A673 (cell line): ENCODE measurements at regions not wholly inside any gene's neighbourhood (a gene's known extent, or its start where the extent isn't known, plus 50 kb on each side); places are given as distances from the start of the nearest gene placed in this dataset.

Source experiments
- EZH2 ChIP-seq: fragments of 200-600 bp; sonication (generic); IDR thresholded peaks from 2 replicates; pipeline ENCODE4 v1.6.1; 2017; ENCODE audit warnings: borderline replicate concordance, low read depth, mild to moderate bottlenecking, mixed read lengths, antibody characterized with exemption, low read length; ENCODE audit not compliant: poor library complexity, severe bottlenecking
- TF ChIP-seq, protein P1 (sequence below): fragments of 300-800, 200-600 bp; sonication (generic); conservative IDR thresholded peaks from 2 replicates; pipeline ENCODE4 v1.5.1; 2017; ENCODE audit warnings: low read depth, mild to moderate bottlenecking, antibody characterized with exemption, low read length, moderate library complexity, mixed read lengths

DNA sequence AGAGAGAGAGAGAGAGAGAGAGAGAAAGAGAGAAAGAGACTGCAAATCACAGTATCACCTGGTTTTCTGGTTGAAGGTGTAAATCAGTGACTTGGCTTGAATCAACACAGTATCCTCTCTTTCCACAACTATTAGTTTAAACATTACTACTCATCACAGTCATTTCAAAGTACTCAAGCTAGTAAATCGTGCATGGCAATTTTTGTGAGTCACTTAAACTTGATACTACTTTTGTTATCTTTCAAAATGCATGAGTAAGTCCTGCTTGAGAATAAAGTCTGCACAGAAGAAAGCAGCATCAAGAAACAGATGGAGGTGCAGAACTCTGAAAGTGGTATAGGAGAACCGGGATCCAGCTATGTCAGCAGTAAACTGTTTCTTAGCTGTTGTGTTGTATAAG, 535.4 kb downstream of the CDH8 start:
- TF ChIP-seq, protein P1, sequence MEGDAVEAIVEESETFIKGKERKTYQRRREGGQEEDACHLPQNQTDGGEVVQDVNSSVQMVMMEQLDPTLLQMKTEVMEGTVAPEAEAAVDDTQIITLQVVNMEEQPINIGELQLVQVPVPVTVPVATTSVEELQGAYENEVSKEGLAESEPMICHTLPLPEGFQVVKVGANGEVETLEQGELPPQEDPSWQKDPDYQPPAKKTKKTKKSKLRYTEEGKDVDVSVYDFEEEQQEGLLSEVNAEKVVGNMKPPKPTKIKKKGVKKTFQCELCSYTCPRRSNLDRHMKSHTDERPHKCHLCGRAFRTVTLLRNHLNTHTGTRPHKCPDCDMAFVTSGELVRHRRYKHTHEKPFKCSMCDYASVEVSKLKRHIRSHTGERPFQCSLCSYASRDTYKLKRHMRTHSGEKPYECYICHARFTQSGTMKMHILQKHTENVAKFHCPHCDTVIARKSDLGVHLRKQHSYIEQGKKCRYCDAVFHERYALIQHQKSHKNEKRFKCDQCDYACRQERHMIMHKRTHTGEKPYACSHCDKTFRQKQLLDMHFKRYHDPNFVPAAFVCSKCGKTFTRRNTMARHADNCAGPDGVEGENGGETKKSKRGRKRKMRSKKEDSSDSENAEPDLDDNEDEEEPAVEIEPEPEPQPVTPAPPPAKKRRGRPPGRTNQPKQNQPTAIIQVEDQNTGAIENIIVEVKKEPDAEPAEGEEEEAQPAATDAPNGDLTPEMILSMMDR, result no peak
- no peak for TF ChIP-seq EZH2
